ENCODE measurements at regions not wholly inside any gene's neighbourhood (a gene's known extent, or its start where the extent isn't known, plus 50 kb on each side); places are given as distances from the start of the nearest gene placed in this dataset.

- Histone ChIP-seq H4K20me1 (ENCODE audit: insufficient read depth) (no peaks in the 10 kb centered on the region), H3K79me2 (ENCODE audit: insufficient read depth) (no peaks in the 10 kb centered on the region), H3K9ac (no peak overlapping the region), H3K4me1 (ENCODE audit: control insufficient read depth in 1 of 2, insufficient read depth in 2 of 2, low read depth in 1 of 2, low read length in 1 of 2) (no peaks in the 10 kb centered on the region), H2AFZ (ENCODE audit: low read depth) (no peak overlapping the region), H3K36me3 (replicated peaks in 1 of 2; ENCODE audit: control insufficient read depth in 1 of 2, insufficient read depth in 2 of 2, low read length in 1 of 2) (no peaks in the 10 kb centered on the region), H3K4me2 (no peak overlapping the region), H3K27me3 (ENCODE audit: insufficient read depth) (no peaks in the 10 kb centered on the region), H3K4me3 (ENCODE audit: low read depth in 2 of 2, low read length in 1 of 2) (no peak overlapping the region), H3F3A (replicated peaks; ENCODE audit: insufficient read depth) (no peaks in the 10 kb centered on the region), H3K9me2 (no peaks in the 10 kb centered on the region), H3K9me3 (no peaks in the 10 kb centered on the region; the same call in 1 of the 2 replicates), H3K27ac (ENCODE audit: low read depth in 2 of 2, low read length in 1 of 2) (no peak overlapping the region)
- 56% methylated on average over 6 of the region's 6 CpGs for WGBS (ENCODE audit: low lambda C conversion rate)
- TF ChIP-seq TEAD4 (IDR thresholded peaks at IDR 0.05; ENCODE audit: borderline replicate concordance, insufficient read depth) (no peak), CHD2 (IDR thresholded peaks at IDR 0.05; ENCODE audit: low read length, partially characterized antibody) (no peak), CTCF (IDR thresholded peaks at IDR 0.05) (no peak), EZH2phosphoT487 (IDR thresholded peaks at IDR 0.05; ENCODE audit: borderline replicate concordance, low read depth) (no peak), REST (IDR thresholded peaks at IDR 0.05; ENCODE audit: low read depth, low read length) (no peak), FOSL2 (IDR thresholded peaks at IDR 0.05; ENCODE audit: borderline replicate concordance, low read depth) (no peak), GATA2 (CRISPR knock-in tag; IDR thresholded peaks at IDR 0.05) (no peak), USF2 (IDR thresholded peaks at IDR 0.05; ENCODE audit: borderline replicate concordance, low read depth, low read length) (no peak), MAX (IDR thresholded peaks at IDR 0.05; ENCODE audit: low read depth) (no peak)
- no peak for DNase-seq
- ChIA-PET CTCF (interaction anchor here (1.0 to 1.5 kb wide), 2 partner anchors 8 to 25 kb away, joined by 3 read pairs; no protein-coding TSS in a partner anchor), POLR2A (no interaction called here)
These were observed 96.5 kb upstream of the SDK1 start for GRCh38 chr7:3204526-3204925.

- ChIA-PET POLR2A (no interaction called here), CTCF (no interaction called here)
- H3K9ac ChIP-seq, result no peak overlapping the region
- no peaks in the 10 kb centered on the region for H3K27me3 ChIP-seq (ENCODE audit: insufficient read depth)
- no peak overlapping the region for H3K27ac ChIP-seq (ENCODE audit: low read depth in 2 of 2, low read length in 1 of 2)
- no peaks in the 10 kb centered on the region for H3K79me2 ChIP-seq (ENCODE audit: insufficient read depth)
- WGBS (ENCODE audit: low lambda C conversion rate), result 17% methylated on average over 5 of the region's 5 CpGs
- no peaks in the 10 kb centered on the region for H4K20me1 ChIP-seq (ENCODE audit: insufficient read depth)
- no peak overlapping the region for H3K4me2 ChIP-seq
- no peaks in the 10 kb centered on the region for H3K9me2 ChIP-seq
- H3K36me3 ChIP-seq (replicated peaks in 1 of 2; ENCODE audit: control insufficient read depth in 1 of 2, insufficient read depth in 2 of 2, low read length in 1 of 2), result no peaks in the 10 kb centered on the region
- no peak for DNase-seq
- H3K4me3 ChIP-seq (ENCODE audit: low read depth in 2 of 2, low read length in 1 of 2), result no peak overlapping the region
- H3K9me3 ChIP-seq, result no peaks in the 10 kb centered on the region; the same call in 1 of the 2 replicates
- no peaks in the 10 kb centered on the region for H3F3A ChIP-seq (replicated peaks; ENCODE audit: insufficient read depth)
- no peaks in the 10 kb centered on the region for H3K4me1 ChIP-seq (ENCODE audit: control insufficient read depth in 1 of 2, insufficient read depth in 2 of 2, low read depth in 1 of 2, low read length in 1 of 2)
- no peak overlapping the region for H2AFZ ChIP-seq (ENCODE audit: low read depth)
- TF ChIP-seq FOXM1 (IDR thresholded peaks at IDR 0.05; ENCODE audit: low read depth), result no peak
- TF ChIP-seq ELF1 (IDR thresholded peaks at IDR 0.05), result no peak
- no peak for TF ChIP-seq POLR2AphosphoS5 (IDR thresholded peaks at IDR 0.05; ENCODE audit: low read depth, low read length)
- no peak for TF ChIP-seq MXI1 (IDR thresholded peaks at IDR 0.05; ENCODE audit: low read depth, low read length)
- no peak for TF ChIP-seq CTCF (IDR thresholded peaks at IDR 0.05)
- TF ChIP-seq TCF12 (IDR thresholded peaks at IDR 0.05), result no peak
- TF ChIP-seq MEF2A (IDR thresholded peaks at IDR 0.05; ENCODE audit: borderline replicate concordance, low read depth), result no peak
- TF ChIP-seq GABPA (IDR thresholded peaks at IDR 0.05; ENCODE audit: low read depth), result no peak
- TF ChIP-seq JUND (IDR thresholded peaks at IDR 0.05), result no peak
- TF ChIP-seq USF1 (IDR thresholded peaks at IDR 0.05; ENCODE audit: borderline replicate concordance, low read depth), result no peak
These were observed 95.0 kb upstream of the SDK1 start for GRCh38 chr7:3206101-3206500.
